Peyer's patch (tissue), 4 donors: ENCODE measurements at regions not wholly inside any gene's neighbourhood (a gene's known extent, or its start where the extent isn't known, plus 50 kb on each side); places are given as distances from the start of the nearest gene placed in this dataset.

ENCODE experiments used
- CTCF ChIP-seq, 6 experiments: fragments of 450-650 bp in 4 of 6; fragments of 200-600 bp in 2 of 6; sonication (generic) in 1 of 6; IDR thresholded peaks; one replicate each; pipeline ENCODE4 v1.5.1; 2017 to 2019; ENCODE audit warnings: antibody characterized with exemption in 6 of 6, mild to moderate bottlenecking in 3 of 6, moderate library complexity in 1 of 6
- POLR2A ChIP-seq, 2 donors: fragments of 450-650 bp; IDR thresholded peaks; one replicate each; pipeline ENCODE4 v1.5.1; 2017; ENCODE audit warnings: antibody characterized with exemption in 2 of 2, mild to moderate bottlenecking in 2 of 2, moderate library complexity in 2 of 2

GRCh38 chr13:107753748-107754147, 461.6 kb downstream of the LIG4 start:
- TF ChIP-seq CTCF (IDR thresholded peaks at IDR 0.05) (no peak), POLR2A (IDR thresholded peaks at IDR 0.05) (no peak)
